GM18520 (cell line): ENCODE measurements at regions not wholly inside any gene's neighbourhood (a gene's known extent, or its start where the extent isn't known, plus 50 kb on each side); places are given as distances from the start of the nearest gene placed in this dataset.

Experiments used
- ATAC-seq: cut with Tn5 transposase; IDR thresholded peaks from one replicate; pipeline ENCODE4 v1.9.1; 2021; ENCODE audit not compliant: unreplicated experiment

GRCh38 chr1:192713921-192714320, 78.0 kb downstream of the RGS13 start:
- ATAC-seq = no peak

DNA sequence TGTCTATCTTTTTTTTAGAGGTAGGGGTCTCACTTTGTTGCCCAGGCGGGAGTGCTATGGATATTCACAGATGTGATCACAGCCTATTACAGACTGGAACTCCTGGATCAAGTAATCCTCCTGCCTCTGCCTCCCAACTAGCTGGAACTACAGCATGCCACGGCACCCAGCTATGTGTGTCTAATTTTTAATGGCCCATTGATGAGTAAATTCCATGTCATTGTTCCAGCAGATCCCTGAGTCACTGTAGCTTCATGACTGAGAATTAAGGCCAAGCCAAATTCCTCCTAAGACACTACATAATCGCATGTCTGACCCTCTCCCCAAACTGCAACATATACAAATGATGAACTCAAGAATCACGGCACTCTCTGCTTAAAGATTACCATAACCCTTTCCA, 84.2 kb upstream of the RGS2 start:
- ATAC-seq = no peak

- no peak for ATAC-seq
Measured at GRCh38 chr1:192726820-192727504, 81.9 kb upstream of the RGS2 start.

- ATAC-seq = peak; percentile 61
Measured at GRCh38 chr1:192729500-192729899, 79.3 kb upstream of the RGS2 start.

DNA sequence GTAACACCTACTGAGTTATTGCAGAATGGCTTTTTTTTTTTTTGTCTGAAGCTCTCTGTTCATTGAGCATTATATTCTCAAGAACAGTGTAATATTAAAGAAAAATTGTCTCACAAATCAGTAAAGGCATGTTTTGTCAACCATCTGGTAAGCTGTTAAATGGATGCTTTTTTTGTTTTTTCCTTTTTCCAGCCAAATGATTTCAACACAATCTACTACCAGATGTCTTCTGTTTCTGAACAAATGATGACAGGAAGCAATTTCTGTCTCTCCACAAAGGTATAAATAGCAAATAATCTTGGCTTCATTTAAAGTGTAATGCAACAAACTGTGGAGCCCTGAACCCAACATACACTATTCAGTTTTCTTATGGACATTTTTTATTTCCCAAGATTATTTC, 78.6 kb upstream of the RGS2 start:
- ATAC-seq = no peak

- ATAC-seq = no peak
Measured at GRCh38 chr1:192732787-192733186, 76.1 kb upstream of the RGS2 start.

GRCh38 chr1:192735298-192735915, 73.4 kb upstream of the RGS2 start:
- ATAC-seq = no peak

DNA sequence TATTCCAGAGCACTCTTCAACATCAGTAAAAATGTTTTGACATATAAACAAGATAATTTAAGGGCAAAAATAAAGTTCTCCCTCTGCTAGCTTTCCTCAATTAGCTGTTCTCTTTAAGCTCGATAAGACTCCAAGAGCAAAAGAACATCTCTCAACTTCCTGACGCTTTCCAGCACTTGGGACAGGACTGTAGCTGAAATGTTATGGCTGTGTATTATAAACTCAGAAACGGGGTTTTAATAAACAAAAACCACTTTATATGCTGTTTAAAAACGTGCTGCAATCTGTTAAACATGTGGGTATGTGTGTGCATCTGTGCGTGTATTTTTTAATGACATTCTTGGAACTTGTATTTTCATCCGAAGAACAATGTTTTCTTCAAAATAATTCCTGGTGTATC, 71.5 kb upstream of the RGS2 start:
- no peak for ATAC-seq

DNA sequence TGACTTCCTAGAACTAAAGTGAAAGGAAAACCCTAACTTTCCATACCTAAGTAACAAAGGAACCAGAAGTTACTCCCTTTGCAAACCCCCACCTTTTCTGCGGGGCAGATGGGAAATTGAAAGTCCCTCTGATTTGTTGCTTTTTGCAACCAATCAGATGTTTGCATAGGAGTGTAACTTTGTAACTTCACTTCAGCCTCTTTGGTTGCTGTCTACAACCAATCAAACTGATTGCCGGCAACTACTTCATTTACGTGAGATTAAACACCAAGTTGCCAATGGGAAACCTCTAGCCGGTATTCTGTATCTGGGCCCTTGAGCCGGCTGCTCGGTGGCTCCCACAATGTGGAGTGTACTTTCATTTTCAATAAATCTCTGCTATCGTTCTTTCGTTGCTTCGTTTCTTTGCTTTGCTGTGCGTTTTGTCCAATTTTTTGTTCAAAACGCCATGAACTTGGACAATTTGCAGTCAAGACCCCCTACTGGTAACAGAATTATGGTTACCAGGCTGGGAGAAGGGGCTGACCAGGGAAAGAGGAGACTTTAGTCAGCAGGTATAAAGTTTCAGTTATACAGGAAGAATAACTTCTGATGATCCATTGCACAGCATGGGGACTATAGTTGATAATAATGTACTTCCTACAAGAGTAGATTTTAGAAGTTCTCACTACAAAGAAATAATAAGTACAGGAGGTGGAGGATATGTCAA, 69.2 kb upstream of the RGS2 start:
- no peak for ATAC-seq

GRCh38 chr1:192740214-192740613, 68.6 kb upstream of the RGS2 start:
- no peak for ATAC-seq

DNA sequence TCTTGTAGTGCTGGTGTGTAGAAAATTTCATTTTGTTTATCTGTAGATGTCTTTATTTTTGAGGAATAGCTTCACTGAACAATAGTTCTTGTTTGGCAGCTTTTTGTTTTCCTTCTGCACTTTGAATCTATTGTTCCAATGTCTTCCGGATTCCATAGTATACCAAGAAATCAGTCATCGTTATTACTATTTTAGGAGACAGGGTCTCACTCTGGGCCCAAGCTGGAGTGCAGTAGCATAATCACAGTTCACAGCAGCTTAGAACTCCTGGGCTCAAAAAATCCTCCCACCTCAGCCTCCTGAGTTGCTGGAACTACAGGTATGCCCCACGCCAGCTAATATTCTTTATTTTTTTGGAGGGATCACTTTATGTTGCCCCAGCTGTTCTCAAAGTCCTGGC, 67.7 kb upstream of the RGS2 start:
- no peak for ATAC-seq

DNA sequence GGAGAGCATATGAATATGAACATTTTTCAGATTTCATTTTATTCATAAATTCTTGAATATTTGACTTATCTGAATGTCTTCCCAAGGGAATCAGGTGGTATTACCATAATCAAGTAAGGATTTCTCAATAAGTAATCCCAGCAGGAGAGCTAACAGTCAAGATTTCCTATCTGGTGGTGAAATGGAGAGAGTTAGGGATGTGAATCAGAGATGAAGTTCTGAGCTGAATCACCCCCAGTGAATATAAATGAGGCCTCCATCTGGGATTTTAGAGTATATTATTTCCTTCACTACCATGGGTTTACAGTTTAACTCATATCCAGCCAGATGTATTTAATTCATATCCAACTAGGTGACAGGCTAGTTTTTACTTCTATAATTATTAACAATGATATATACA, 61.5 kb upstream of the RGS2 start:
- ATAC-seq = no peak

GRCh38 chr1:192747943-192748342, 60.9 kb upstream of the RGS2 start:
- ATAC-seq = no peak

- no peak for ATAC-seq
Measured at GRCh38 chr1:192749349-192749748, 59.5 kb upstream of the RGS2 start.

- no peak for ATAC-seq
Measured at GRCh38 chr1:192751260-192751659, 57.6 kb upstream of the RGS2 start.

GRCh38 chr1:192756314-192756713, 52.5 kb upstream of the RGS2 start:
- ATAC-seq = no peak

DNA sequence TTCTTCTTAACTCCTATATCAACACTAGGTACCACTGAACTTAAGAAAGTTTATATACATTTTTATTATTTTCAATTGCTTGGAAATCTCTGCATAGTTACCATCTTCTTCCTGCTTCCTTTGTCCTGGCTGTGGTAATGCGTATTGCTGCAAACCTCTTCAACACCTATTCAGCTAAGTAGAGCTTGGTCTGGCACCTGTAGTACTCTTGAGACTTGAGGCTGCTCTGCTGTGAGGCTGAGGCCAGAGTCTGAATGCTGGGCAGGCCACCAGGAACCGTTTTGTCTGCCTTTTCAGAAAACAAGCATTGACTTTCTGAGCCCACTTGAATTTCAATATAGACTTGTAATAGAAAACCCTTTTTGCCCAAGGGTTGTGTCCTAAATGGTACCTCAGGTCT, 52.0 kb upstream of the RGS2 start:
- no peak for ATAC-seq

GRCh38 chr1:192758492-192758891, 50.3 kb upstream of the RGS2 start:
- ATAC-seq = no peak
